K562 (cell line): ENCODE measurements at regions not wholly inside any gene's neighbourhood (a gene's known extent, or its start where the extent isn't known, plus 50 kb on each side); places are given as distances from the start of the nearest gene placed in this dataset.

Experiments used
- ATAC-seq: fragments of 200-7000 bp; cut with Tn5 transposase; 3 replicates; pipeline ENCODE4 v1.9.1; 2020; ENCODE audit warnings: moderate library complexity
- BruUV-seq: library from RNA; stranded (reverse); fragments of 400-500 nt; replicated peaks from 2 replicates; lab custom pipeline; 2021; lab: Mats Ljungman, UMichigan
- CTCF ChIA-PET: fragments of 300-600 bp; formaldehyde crosslinking; extraction: SDS; loops from one replicate; lab custom pipeline; 2021; ENCODE audit warnings: low intra/inter-chr PET ratio; lab: Yijun Ruan, JAX
- POLR2A ChIA-PET: fragments of 300-600, 350-650 bp; sonication (Branson Sonifier 250); formaldehyde crosslinking; extraction: SDS; loops from one replicate; lab custom pipeline; 2021; ENCODE audit warnings: antibody characterized with exemption, inconsistent platforms; lab: Yijun Ruan, JAX
- DNase-seq, 4 experiments: peaks; one replicate each; pipeline versions ENCODE4 v3.0.0 to v3.0.0-alpha.2; 2011 to 2018; ENCODE audit warnings: low spot score in 3 of 4, mixed read lengths in 3 of 4; ENCODE audit errors: extremely low read depth in 1 of 4
- FAIRE-seq: peaks from 2 replicates; lab custom pipeline; 2011; peaks lifted over from hg19 to GRCh38; lab: Jason Lieb, UNC
- H2AFZ ChIP-seq: 2 replicates; pipeline ENCODE4 v1.6.0; 2011; ENCODE audit warnings: low read depth, low read length, control low read depth, inconsistent platforms
- H3K27ac ChIP-seq: fragments of 200-600 bp; 3 replicates; pipeline ENCODE4 v1.8.0; 2011; ENCODE audit warnings: low read depth, mild to moderate bottlenecking, control low read depth, inconsistent platforms, low read length, moderate library complexity, mixed read lengths; ENCODE audit errors: extremely low read depth
- H3K27me3 ChIP-seq, 2 experiments: fragments of 300-600 bp in 1 of 2; 2 replicates in 1 of 2; 3 replicates in 1 of 2; pipeline versions ENCODE4 v1.6.0 to v1.8.0; 2011; ENCODE audit warnings: inconsistent platforms in 2 of 2, low read length in 2 of 2, mild to moderate bottlenecking in 1 of 2, mixed read lengths in 1 of 2, moderate library complexity in 1 of 2; ENCODE audit not compliant: control insufficient read depth in 2 of 2, insufficient read depth in 2 of 2
- H3K36me3 ChIP-seq: fragments of 300-600 bp; 3 replicates; pipeline ENCODE4 v1.8.0; 2011; ENCODE audit warnings: mild to moderate bottlenecking, low read length, inconsistent platforms; ENCODE audit not compliant: control insufficient read depth, insufficient read depth
- H3K4me1 ChIP-seq, 2 experiments: fragments of 200-600 bp in 1 of 2; replicated peaks in 1 of 2; 2 replicates in 1 of 2; 3 replicates in 1 of 2; pipeline versions ENCODE4 v1.5.1 to v1.8.0; 2011; ENCODE audit warnings: inconsistent platforms in 2 of 2, low read length in 2 of 2, mild to moderate bottlenecking in 1 of 2, mixed read lengths in 1 of 2, moderate library complexity in 1 of 2; ENCODE audit not compliant: control insufficient read depth in 2 of 2, insufficient read depth in 2 of 2
- H3K4me2 ChIP-seq: 2 replicates; pipeline ENCODE4 v1.6.1; 2011; ENCODE audit warnings: low read length, control low read depth, inconsistent platforms, mixed read lengths; ENCODE audit not compliant: insufficient read depth
- H3K4me3 ChIP-seq: fragments of 200-600 bp; sonication (generic), shearing (Covaris generic); 2 replicates; pipeline ENCODE4 v1.5.1; 2016; ENCODE audit warnings: control low read depth, inconsistent platforms
- H3K79me2 ChIP-seq: fragments of 200-600 bp; 3 replicates; pipeline ENCODE4 v1.8.0; 2011; ENCODE audit warnings: low read length, inconsistent platforms; ENCODE audit not compliant: control insufficient read depth, insufficient read depth
- H3K9ac ChIP-seq, 2 experiments: 2 replicates each; pipeline versions ENCODE4 v1.6.0 to v1.6.1; 2011; ENCODE audit warnings: low read depth in 2 of 2, low read length in 2 of 2, control low read depth in 1 of 2, inconsistent platforms in 1 of 2, mild to moderate bottlenecking in 1 of 2, mixed read lengths in 1 of 2; ENCODE audit not compliant: insufficient read depth in 1 of 2
- H3K9me1 ChIP-seq: one replicate; pipeline ENCODE4 v1.6.0; 2011; ENCODE audit warnings: inconsistent platforms, mild to moderate bottlenecking, low read length, moderate library complexity; ENCODE audit not compliant: control insufficient read depth, insufficient read depth
- H3K9me3 ChIP-seq: replicated peaks from 2 replicates; pipeline ENCODE4 v1.5.1; 2011; ENCODE audit warnings: low read depth, low read length, inconsistent platforms; ENCODE audit not compliant: control insufficient read depth, insufficient read depth
- H4K20me1 ChIP-seq: replicated peaks from 2 replicates; pipeline ENCODE4 v1.6.1; 2011; ENCODE audit warnings: low read length, inconsistent platforms, mixed read lengths; ENCODE audit not compliant: control insufficient read depth, insufficient read depth
- MBD1 ChIP-seq: fragments of 250-450 bp; sonication (Bioruptor Pico); IDR thresholded peaks from 2 replicates; pipeline ENCODE4 v1.8.0; 2022; ENCODE audit warnings: inconsistent platforms
- RAD21 ChIP-seq, 2 experiments: fragments of 250-450 bp in 1 of 2; fragments of 450-650 bp in 1 of 2; sonication (Bioruptor Pico) in 1 of 2; formaldehyde crosslinking in 1 of 2; IDR thresholded peaks in 1 of 2; conservative IDR thresholded peaks in 1 of 2; 2 replicates each; pipeline versions ENCODE4 v1.4.0 to v1.8.0; 2020 to 2022; ENCODE audit warnings: mild to moderate bottlenecking in 2 of 2, moderate library complexity in 1 of 2
- ZBTB11 ChIP-seq, 3 experiments: fragments of 200-800 bp in 1 of 3; fragments of 250-450 bp in 1 of 3; fragments of 450-650 bp in 1 of 3; sonication (Bioruptor Pico) in 1 of 3; sonication (Bioruptor generic) in 1 of 3; formaldehyde crosslinking in 1 of 3; IDR thresholded peaks; 2 replicates each; pipeline versions ENCODE4 v1.6.1 to v1.8.0; 2016 to 2022; ENCODE audit warnings: mild to moderate bottlenecking in 2 of 3, missing genetic modification characterization in 2 of 3, missing compliant biosample characterization in 1 of 3, moderate library complexity in 1 of 3
- WGBS: fragments of 100-300 bp; shearing (Covaris generic); methylation state at CpG from one replicate; pipeline ENCODE4 v1.1.6; 2016; ENCODE audit warnings: low coverage, mixed read lengths; ENCODE audit not compliant: insufficient coverage; ENCODE audit errors: missing lambda C conversion rate; 5-methylcytosine and 5-hydroxymethylcytosine counted together
- in situ Hi-C: fragments of 300-500 bp; cut with MboI; formaldehyde crosslinking; loops from 4 replicates; pipeline ENCODE4 v1.15.0; 2018; ENCODE audit warnings: inconsistent platforms, mixed read lengths
- intact Hi-C: fragments of 100-400 bp; cut with micrococcal nuclease; formaldehyde crosslinking; loops from 2 replicates; pipeline ENCODE4 v1.14.2; 2022

GRCh38 chr3:178384321-178385230 is 151.7 kb upstream of the KCNMB2 start:
- Histone ChIP-seq H3K4me1 (no peaks in the 10 kb centered on the region; a peak in 1 of 5 replicates), H3K27ac (no peak overlapping the region), H3K36me3 (no peaks in the 10 kb centered on the region), H3K27me3 (no peaks in the 10 kb centered on the region), H3K4me3 (no peak overlapping the region), H3K9me1 (no peaks in the 10 kb centered on the region), H3K9ac (no peak overlapping the region), H4K20me1 (no peaks in the 10 kb centered on the region), H2AFZ (peak overlapping the region; percentile 38; the same call in 1 of the 2 replicates), H3K9me3 (no peaks in the 10 kb centered on the region), H3K79me2 (no peaks in the 10 kb centered on the region), H3K4me2 (no peak overlapping the region)
- in situ Hi-C loops (no loop called here), intact Hi-C loops (loop anchor here (1.0 to 10.0 kb wide), 3 partner anchors 1320 to 1870 kb away; no protein-coding TSS in a partner anchor)
- no TSS peak for BruUV-seq
- 0 out of 3 replicates have a peak, but pooled peaks have one; percentile 38 for ATAC-seq
- TF ChIP-seq MBD1 (CRISPR knock-in tag) (no peak), ZBTB11 (CRISPR knock-in tag; IDR thresholded peaks at IDR 0.05) (no peak), RAD21 (CRISPR knock-in tag; conservative IDR thresholded peaks at IDR 0.05 in 1 of 2, IDR thresholded peaks at IDR 0.05 in 1 of 2) (peak in 1 of 2 experiments; percentile 55; a peak in 2 of 4 replicates)
- ChIA-PET POLR2A (interaction anchor here (1.3 kb wide), 1 partner anchor 9 kb away, joined by 3 read pairs; no protein-coding TSS in a partner anchor), CTCF (interaction anchor here (0.6 to 1.1 kb wide), 2 partner anchors 762 to 1870 kb away, joined by 3 to 4 read pairs; no protein-coding TSS in a partner anchor)
- 5% methylated on average over 8 of the region's 8 CpGs for WGBS
- FAIRE-seq, result no peak
- DNase-seq, result peak in 1 of 4 experiments; percentile 12
